Cerebellar cortex (tissue), 1 donor: ENCODE measurements at regions not wholly inside any gene's neighbourhood (a gene's known extent, or its start where the extent isn't known, plus 50 kb on each side); places are given as distances from the start of the nearest gene placed in this dataset.

Experiments used
- DNase-seq: peaks from one replicate; pipeline ENCODE4 v3.0.0-alpha.2; 2015; ENCODE audit warnings: low spot score

- no peak for DNase-seq
Measured at GRCh38 chr3:109532257-109533216, 195.2 kb upstream of the DPPA4 start.

DNA sequence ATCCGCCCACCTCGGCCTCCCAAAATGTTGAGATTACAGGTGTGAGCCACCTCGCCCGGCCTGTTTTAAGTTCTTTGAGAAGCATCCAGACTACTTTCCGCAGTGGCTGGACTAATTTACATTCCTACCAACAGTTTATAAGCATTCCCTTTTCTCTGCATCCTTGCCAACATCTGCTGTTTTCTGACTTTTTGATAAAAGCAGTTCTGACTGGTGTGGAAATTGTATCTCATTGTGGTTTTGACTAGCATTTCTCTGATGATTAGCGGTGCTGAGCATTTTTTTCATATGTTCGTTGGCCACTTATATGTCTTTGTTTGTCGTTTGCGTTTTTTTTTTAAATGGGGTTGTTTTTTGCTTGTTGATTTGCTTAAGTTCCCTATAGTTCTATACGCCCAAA is 208.4 kb upstream of the DPPA4 start:
- no peak for DNase-seq

GRCh38 chr3:109548192-109548938 is 211.0 kb upstream of the DPPA4 start:
- DNase-seq, result no peak

DNA sequence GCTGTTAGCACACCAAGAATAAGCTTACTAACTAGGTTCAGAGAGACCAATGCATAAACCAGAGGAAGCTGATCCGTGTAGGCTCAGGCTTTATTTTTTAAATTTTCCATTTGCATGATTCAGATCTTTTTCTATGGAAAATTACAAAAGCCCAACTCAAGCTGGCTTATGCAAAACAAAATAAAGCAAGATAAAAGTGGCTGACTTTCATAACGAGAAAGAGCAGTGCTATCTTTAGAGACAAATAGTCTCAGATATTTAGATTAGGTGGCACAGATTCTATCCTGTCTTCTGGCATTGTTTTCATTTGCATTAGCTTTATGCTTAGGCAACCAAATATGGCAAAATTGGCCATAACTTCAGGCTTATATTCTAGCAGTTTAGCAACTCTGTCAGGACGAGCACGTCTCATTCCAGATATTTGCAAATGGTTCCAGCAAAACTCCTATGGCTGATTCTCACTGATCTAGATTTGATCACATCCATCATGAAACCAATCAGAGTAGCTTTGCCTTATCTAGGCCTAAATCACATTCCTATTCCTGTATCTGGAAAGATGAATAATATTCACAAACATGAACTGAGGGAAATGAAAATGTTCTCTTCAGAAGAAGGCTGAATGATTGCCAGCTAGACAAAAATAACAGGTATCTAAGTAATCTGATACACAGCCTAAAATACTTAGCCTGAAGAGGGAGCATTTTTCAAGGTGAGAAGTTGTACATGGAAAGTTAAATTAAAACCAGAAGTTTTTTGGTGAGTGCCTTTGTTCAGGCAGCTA is 216.4 kb upstream of the DPPA4 start:
- DNase-seq, result no peak

- DNase-seq, result no peak
Measured at GRCh38 chr3:109559389-109559788, 222.0 kb upstream of the DPPA4 start.

DNA sequence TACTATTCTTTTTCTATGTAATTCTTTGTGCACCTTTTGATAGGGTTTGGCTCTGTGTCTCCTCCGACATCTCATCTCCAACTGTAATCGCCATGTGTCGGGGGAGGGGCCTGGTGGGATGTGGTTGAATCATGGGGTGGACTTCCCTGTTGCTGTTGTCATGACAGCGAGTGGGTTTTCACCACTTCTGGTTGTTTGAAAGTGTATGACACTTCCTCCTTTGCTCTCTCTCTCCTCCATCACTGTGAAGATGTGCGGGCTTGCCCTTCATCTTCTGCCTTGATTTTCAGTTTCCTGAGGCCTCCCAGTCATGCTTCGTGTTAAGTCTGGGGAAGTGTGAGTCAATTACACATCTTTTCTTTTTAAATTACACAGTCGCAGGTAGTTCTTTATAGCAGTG is 225.8 kb upstream of the DPPA4 start:
- no peak for DNase-seq

DNA sequence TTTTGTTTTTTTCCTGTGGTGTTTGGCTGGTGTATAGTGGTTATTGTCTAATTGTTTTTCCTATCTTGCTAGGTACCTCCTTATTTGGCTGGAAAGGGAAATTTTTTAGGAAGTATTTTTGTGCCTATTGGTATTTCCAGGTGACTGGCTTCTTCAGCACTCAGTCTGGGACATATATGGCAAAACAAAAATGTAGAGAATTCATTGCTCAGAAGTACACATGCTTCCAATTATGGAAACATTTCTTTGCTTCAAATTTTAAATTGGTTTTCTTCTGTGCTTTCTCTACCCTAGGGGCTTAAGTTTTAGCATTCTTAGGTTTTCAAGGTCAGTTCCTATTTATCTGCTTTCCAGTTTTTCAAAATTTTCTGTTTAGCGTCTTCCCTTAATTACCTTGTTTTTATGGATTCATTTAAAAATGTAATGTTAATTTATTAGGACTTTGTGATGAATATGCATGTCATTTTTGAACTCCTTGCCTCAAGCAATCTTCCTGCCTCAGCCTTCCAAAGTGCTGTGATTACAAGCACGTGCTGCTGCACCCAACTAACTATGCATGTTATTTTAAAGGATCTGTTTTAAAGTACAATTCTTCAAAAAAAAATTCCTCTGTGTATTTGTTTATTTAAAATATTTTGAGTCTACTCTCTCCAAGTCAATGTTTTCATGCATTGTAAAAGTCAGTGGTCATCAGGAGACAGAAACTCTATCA is 231.9 kb upstream of the DPPA4 start:
- DNase-seq, result no peak

DNA sequence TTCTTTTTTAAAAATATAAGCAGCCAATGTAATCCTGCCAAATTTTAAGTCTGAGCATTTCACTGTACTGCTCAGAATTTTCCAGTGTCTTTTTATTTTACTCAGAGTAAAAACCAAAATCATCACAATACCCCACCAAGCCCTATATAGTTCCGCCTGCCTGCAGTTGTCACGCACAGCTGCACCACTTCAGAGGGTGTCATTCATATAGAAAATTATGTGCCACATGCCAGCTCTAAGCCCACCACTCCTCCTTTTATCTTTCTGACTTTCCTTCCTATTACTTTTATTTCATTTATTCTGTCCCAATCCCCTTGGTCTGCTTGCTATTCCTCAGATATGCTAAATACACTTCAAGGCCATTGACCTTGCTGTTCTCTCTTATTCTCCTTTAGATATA is 233.1 kb upstream of the DPPA4 start:
- no peak for DNase-seq

DNA sequence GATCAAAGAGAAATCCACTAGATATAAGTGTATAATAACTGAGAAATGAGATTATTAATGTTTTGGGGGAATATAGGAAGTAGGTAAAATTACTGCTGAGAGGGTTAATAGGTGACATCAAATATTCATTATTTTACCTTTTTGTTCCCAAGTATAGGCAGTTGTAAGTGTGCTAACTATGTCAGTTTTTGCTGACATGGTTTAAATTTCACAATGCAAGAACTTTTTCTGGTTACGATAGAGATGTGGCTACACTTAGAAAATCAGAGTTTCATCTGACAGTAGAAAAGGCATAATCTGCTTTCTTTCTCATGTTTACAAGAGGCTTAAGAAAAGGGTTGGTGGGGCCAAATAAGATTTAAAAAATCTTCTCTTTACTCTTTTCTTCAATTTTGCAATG is 235.0 kb upstream of the DPPA4 start:
- no peak for DNase-seq

- DNase-seq, result no peak
Measured at GRCh38 chr3:109596991-109597390, 259.6 kb upstream of the DPPA4 start.

DNA sequence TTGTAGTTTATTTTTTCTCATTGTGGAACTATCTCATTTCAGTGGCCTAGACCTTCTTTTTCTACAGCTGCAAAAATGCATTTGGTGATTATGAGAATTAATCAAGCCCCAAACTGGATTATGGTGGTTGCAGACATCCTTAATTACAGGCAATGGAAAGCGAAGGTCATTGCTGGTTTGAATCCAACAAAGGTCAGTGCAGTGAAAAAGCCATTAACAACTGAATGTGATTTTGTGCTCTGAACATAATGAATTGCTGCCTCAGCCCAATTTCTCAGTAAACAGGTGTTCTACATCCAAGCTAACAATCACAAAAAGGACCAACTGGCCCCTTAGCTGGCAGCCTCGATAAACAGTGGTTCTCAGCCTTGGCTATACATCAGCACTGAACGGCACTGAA is 260.1 kb upstream of the DPPA4 start:
- DNase-seq, result no peak

GRCh38 chr3:109607897-109608296 is 270.6 kb upstream of the DPPA4 start:
- no peak for DNase-seq

- no peak for DNase-seq
Measured at GRCh38 chr3:109608574-109608973, 271.2 kb upstream of the DPPA4 start.

- no peak for DNase-seq
Measured at GRCh38 chr3:109618766-109619378, 281.5 kb upstream of the DPPA4 start.

GRCh38 chr3:109631897-109632296 is 294.6 kb upstream of the DPPA4 start:
- DNase-seq, result no peak

DNA sequence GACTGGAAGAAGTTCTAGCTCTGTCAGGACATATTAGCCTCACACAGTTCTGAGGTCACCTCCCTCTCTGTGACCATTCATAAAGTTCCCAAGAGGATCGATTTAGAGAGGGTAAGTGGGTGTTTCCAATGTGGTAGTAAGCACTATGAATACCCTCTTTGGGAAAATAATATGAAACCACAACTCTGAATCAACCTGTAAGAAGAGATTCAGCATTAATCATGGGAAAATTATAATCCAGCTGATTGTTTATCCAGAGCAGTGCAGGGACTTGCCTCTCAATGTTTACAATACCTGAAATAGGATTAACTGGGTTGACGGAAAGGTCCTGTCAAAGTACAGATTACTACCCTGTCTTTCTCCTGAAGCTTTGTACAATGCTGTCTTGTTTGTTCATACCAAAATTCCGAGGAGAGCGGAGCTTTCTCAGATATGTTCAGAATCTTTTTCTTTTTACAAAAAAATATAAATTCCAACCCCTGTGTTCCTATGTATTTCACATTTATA is 302.9 kb upstream of the DPPA4 start:
- DNase-seq, result no peak

DNA sequence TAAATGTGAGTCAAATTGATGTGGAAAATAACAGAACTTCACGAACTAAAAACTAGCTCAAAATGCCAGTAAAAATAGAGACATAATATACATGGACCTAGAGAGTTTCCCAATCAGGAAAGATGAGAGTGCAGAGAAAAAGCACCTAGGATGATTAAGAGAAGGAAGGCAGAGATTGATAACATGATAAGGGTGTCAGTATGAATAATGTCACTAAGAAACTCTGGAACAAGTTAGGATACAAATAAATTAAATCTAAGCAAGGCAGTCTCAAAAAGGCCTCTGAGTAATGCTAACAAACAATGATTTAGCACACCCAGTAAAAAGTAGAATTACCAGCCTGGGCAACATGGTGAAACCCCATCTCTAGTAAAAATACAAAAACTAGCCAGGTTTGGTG is 304.7 kb upstream of the DPPA4 start:
- no peak for DNase-seq

- DNase-seq, result no peak
Measured at GRCh38 chr3:109643590-109643989, 306.2 kb upstream of the DPPA4 start.

- DNase-seq, result no peak
Measured at GRCh38 chr3:109644332-109644731, 307.0 kb upstream of the DPPA4 start.

GRCh38 chr3:109644746-109645145 is 307.4 kb upstream of the DPPA4 start:
- DNase-seq, result no peak

GRCh38 chr3:109648027-109648426 is 310.7 kb upstream of the DPPA4 start:
- DNase-seq, result no peak
